PC-9 (cell line): ENCODE measurements at regions not wholly inside any gene's neighbourhood (a gene's known extent, or its start where the extent isn't known, plus 50 kb on each side); places are given as distances from the start of the nearest gene placed in this dataset.

Experiments used
- BruUV-seq: library from RNA; stranded (reverse); fragments of 400-500 nt; replicated peaks from 2 replicates; lab custom pipeline; 2021; lab: Mats Ljungman, UMichigan
- CTCF ChIA-PET: fragments of 300-600 bp; sonication (Branson Sonifier 250); formaldehyde crosslinking; loops from one replicate; lab custom pipeline; 2022; ENCODE audit warnings: antibody characterized with exemption; lab: Charles Lee
- POLR2A ChIA-PET: fragments of 300-600 bp; sonication (Branson Sonifier 250); formaldehyde crosslinking; loops from one replicate; lab custom pipeline; 2022; ENCODE audit warnings: antibody characterized with exemption; ENCODE audit not compliant: unreplicated experiment; lab: Charles Lee
- DNase-seq, 2 experiments: peaks; one replicate each; pipeline versions ENCODE4 v3.0.0 to v3.0.0-alpha.2; 2015 to 2022; ENCODE audit warnings: mixed read lengths in 1 of 2
- H2AFZ ChIP-seq: fragments of 200-600 bp; sonication (generic); 2 replicates; pipeline ENCODE4 v1.8.1; 2017; ENCODE audit warnings: antibody characterized with exemption
- H3F3A ChIP-seq: fragments of 200-600 bp; sonication (generic); 2 replicates; pipeline ENCODE4 v1.8.1; 2017; ENCODE audit warnings: antibody characterized with exemption, mild to moderate bottlenecking, low read depth; ENCODE audit not compliant: insufficient read depth
- H3K27ac ChIP-seq: fragments of 200-600 bp; sonication (generic); 2 replicates; pipeline ENCODE4 v1.6.1; 2016; ENCODE audit warnings: mixed run types
- H3K27me3 ChIP-seq: fragments of 200-600 bp; sonication (generic); 2 replicates; pipeline ENCODE4 v1.6.1; 2016; ENCODE audit warnings: low read depth, mixed run types; ENCODE audit not compliant: insufficient read depth
- H3K36me3 ChIP-seq: fragments of 200-600 bp; sonication (generic); 2 replicates; pipeline ENCODE4 v1.6.1; 2016; ENCODE audit warnings: low read depth, mixed run types
- H3K4me1 ChIP-seq: fragments of 200-600 bp; sonication (generic); replicated peaks from 2 replicates; pipeline ENCODE4 v1.6.1; 2016; ENCODE audit warnings: mixed run types; ENCODE audit not compliant: insufficient read depth
- H3K4me2 ChIP-seq: fragments of 200-600 bp; sonication (generic); 2 replicates; pipeline ENCODE4 v1.6.1; 2017; ENCODE audit warnings: mixed run types
- H3K4me3 ChIP-seq: fragments of 200-600 bp; sonication (generic); 2 replicates; pipeline ENCODE4 v1.6.1; 2016; ENCODE audit warnings: mixed run types
- H3K79me2 ChIP-seq: fragments of 200-600 bp; sonication (generic); 2 replicates; pipeline ENCODE4 v1.6.1; 2017; ENCODE audit warnings: low read depth, mixed run types
- H3K9me2 ChIP-seq: fragments of 200-600 bp; sonication (generic); 2 replicates; pipeline ENCODE4 v1.8.1; 2017; ENCODE audit warnings: mild to moderate bottlenecking; ENCODE audit not compliant: insufficient read depth
- H3K9me3 ChIP-seq: fragments of 200-600 bp; sonication (generic); 2 replicates; pipeline ENCODE4 v1.8.1; 2016; ENCODE audit warnings: low read depth; ENCODE audit not compliant: insufficient read depth
- H4K20me1 ChIP-seq: fragments of 200-600 bp; sonication (generic); 2 replicates; pipeline ENCODE4 v1.8.1; 2017; ENCODE audit not compliant: insufficient read depth
- CTCF ChIP-seq: fragments of 200-600 bp; sonication (generic); conservative IDR thresholded peaks from 2 replicates; pipeline ENCODE4 v1.6.1; 2017; ENCODE audit warnings: mixed run types, antibody characterized with exemption, mild to moderate bottlenecking, moderate library complexity
- EZH2 ChIP-seq: fragments of 200-600 bp; sonication (generic); IDR thresholded peaks from 2 replicates; pipeline ENCODE4 v1.8.0; 2017; ENCODE audit warnings: antibody characterized with exemption, low read depth
- intact Hi-C: fragments of 100-400 bp; cut with micrococcal nuclease; formaldehyde crosslinking; loops from one replicate; pipeline ENCODE4 v1.10.0; 2022; ENCODE audit not compliant: unreplicated experiment

GRCh38 chr14:26187996-26188620, 409.7 kb downstream of the NOVA1 start:
- no peaks in the 10 kb centered on the region for H3F3A ChIP-seq
- H3K27ac ChIP-seq: no peak overlapping the region
- no peak overlapping the region for H3K4me2 ChIP-seq
- H3K79me2 ChIP-seq: no peaks in the 10 kb centered on the region
- no peaks in the 10 kb centered on the region for H3K27me3 ChIP-seq
- H4K20me1 ChIP-seq: no peaks in the 10 kb centered on the region
- no peak for DNase-seq
- intact Hi-C loops: no loop called here
- H3K9me3 ChIP-seq: no peaks in the 10 kb centered on the region
- H2AFZ ChIP-seq: no peak overlapping the region
- H3K36me3 ChIP-seq: no peaks in the 10 kb centered on the region
- POLR2A ChIA-PET: no interaction called here
- no peaks in the 10 kb centered on the region for H3K9me2 ChIP-seq
- no TSS peak for BruUV-seq
- no peak overlapping the region for H3K4me3 ChIP-seq
- CTCF ChIA-PET: no interaction called here
- H3K4me1 ChIP-seq: no peaks in the 10 kb centered on the region
- TF ChIP-seq CTCF (no peak), EZH2 (no peak)

GRCh38 chr14:26180221-26180620, 417.6 kb downstream of the NOVA1 start:
- Histone ChIP-seq H3F3A (no peaks in the 10 kb centered on the region), H3K9me2 (no peaks in the 10 kb centered on the region), H3K4me3 (no peak overlapping the region), H3K27me3 (no peaks in the 10 kb centered on the region), H3K79me2 (no peaks in the 10 kb centered on the region), H3K27ac (no peak overlapping the region), H3K4me2 (no peak overlapping the region), H2AFZ (no peak overlapping the region), H3K9me3 (no peaks in the 10 kb centered on the region), H3K4me1 (no peaks in the 10 kb centered on the region), H4K20me1 (no peaks in the 10 kb centered on the region), H3K36me3 (no peaks in the 10 kb centered on the region)
- ChIA-PET POLR2A (no interaction called here), CTCF (no interaction called here)
- TF ChIP-seq CTCF (no peak), EZH2 (no peak)
- no peak for DNase-seq
- intact Hi-C loops: no loop called here
- no TSS peak for BruUV-seq

- no peaks in the 10 kb centered on the region for H3K79me2 ChIP-seq
- no peaks in the 10 kb centered on the region for H3K9me3 ChIP-seq
- intact Hi-C loops: no loop called here
- no peaks in the 10 kb centered on the region for H3F3A ChIP-seq
- H3K27me3 ChIP-seq: no peaks in the 10 kb centered on the region
- ChIA-PET POLR2A (no interaction called here), CTCF (no interaction called here)
- H3K4me2 ChIP-seq: no peak overlapping the region
- TF ChIP-seq EZH2 (no peak), CTCF (no peak)
- H3K36me3 ChIP-seq: no peaks in the 10 kb centered on the region
- no TSS peak for BruUV-seq
- no peaks in the 10 kb centered on the region for H4K20me1 ChIP-seq
- H3K4me1 ChIP-seq: no peaks in the 10 kb centered on the region
- H3K4me3 ChIP-seq: no peak overlapping the region
- no peak overlapping the region for H3K27ac ChIP-seq
- no peak overlapping the region for H2AFZ ChIP-seq
- DNase-seq: no peak
- H3K9me2 ChIP-seq: no peaks in the 10 kb centered on the region
These were observed 422.2 kb downstream of the NOVA1 start for GRCh38 chr14:26175658-26176057.
